ENCODE measurements at regions not wholly inside any gene's neighbourhood (a gene's known extent, or its start where the extent isn't known, plus 50 kb on each side); places are given as distances from the start of the nearest gene placed in this dataset.

DNA sequence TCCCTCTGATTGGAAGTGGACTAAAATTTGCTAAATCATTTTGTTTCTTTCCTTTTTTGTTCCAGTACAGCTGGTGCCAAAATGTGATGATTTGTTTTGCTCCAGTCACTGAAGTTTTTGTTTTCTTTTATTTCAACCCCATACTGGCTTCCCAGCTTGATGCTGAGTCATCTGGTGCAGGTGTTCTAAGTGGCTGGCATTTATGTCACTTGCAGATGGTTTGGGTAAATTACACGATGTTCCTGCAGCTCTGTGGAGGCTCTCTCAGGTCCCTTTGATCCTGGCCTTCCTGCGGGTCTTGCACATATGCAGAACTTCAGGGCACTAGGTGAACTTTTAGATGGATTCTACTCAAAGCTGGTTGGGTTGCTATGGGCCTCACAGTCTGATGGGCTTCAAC is 577.7 kb downstream of the HAO1 start:
- ATAC-seq (no peak), FAIRE-seq (no peak), DNase-seq (ENCODE audit: low read depth in 1 of 2, low spot score in 1 of 2) (no peak)
- no peak for TF ChIP-seq CHD2 (IDR thresholded peaks at IDR 0.05; ENCODE audit: low read length, partially characterized antibody)
- TF ChIP-seq ZFP36 (IDR thresholded peaks at IDR 0.05; ENCODE audit: borderline replicate concordance, partially characterized antibody): no peak
- TF ChIP-seq HEYL (CRISPR knock-in tag; IDR thresholded peaks at IDR 0.05): no peak
- no peak for TF ChIP-seq POLR2AphosphoS2 (conservative IDR thresholded peaks at IDR 0.05; ENCODE audit: low read length)
- TF ChIP-seq ZNF302 (CRISPR knock-in tag; IDR thresholded peaks at IDR 0.05): no peak
- no peak for TF ChIP-seq NFE2L2 (conservative IDR thresholded peaks at IDR 0.05; ENCODE audit: low read length)
- TF ChIP-seq JUNB (IDR thresholded peaks at IDR 0.05): no peak
- no peak for TF ChIP-seq BHLHE40 (IDR thresholded peaks at IDR 0.05; ENCODE audit: low read depth, low read length)
- TF ChIP-seq, protein P1, sequence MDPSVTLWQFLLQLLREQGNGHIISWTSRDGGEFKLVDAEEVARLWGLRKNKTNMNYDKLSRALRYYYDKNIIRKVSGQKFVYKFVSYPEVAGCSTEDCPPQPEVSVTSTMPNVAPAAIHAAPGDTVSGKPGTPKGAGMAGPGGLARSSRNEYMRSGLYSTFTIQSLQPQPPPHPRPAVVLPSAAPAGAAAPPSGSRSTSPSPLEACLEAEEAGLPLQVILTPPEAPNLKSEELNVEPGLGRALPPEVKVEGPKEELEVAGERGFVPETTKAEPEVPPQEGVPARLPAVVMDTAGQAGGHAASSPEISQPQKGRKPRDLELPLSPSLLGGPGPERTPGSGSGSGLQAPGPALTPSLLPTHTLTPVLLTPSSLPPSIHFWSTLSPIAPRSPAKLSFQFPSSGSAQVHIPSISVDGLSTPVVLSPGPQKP (IDR thresholded peaks at IDR 0.05; ENCODE audit: low read depth, low read length): no peak
- TF ChIP-seq, protein P2, sequence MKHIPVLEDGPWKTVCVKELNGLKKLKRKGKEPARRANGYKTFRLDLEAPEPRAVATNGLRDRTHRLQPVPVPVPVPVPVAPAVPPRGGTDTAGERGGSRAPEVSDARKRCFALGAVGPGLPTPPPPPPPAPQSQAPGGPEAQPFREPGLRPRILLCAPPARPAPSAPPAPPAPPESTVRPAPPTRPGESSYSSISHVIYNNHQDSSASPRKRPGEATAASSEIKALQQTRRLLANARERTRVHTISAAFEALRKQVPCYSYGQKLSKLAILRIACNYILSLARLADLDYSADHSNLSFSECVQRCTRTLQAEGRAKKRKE (CRISPR knock-in tag; IDR thresholded peaks at IDR 0.05; ENCODE audit: low read depth): no peak
- no peak for TF ChIP-seq SMC3 (IDR thresholded peaks at IDR 0.05)
- no peak for TF ChIP-seq HOXB5 (CRISPR knock-in tag; IDR thresholded peaks at IDR 0.05)
- TF ChIP-seq FOXS1 (CRISPR knock-in tag; IDR thresholded peaks at IDR 0.05): no peak
- TF ChIP-seq, protein P3, sequence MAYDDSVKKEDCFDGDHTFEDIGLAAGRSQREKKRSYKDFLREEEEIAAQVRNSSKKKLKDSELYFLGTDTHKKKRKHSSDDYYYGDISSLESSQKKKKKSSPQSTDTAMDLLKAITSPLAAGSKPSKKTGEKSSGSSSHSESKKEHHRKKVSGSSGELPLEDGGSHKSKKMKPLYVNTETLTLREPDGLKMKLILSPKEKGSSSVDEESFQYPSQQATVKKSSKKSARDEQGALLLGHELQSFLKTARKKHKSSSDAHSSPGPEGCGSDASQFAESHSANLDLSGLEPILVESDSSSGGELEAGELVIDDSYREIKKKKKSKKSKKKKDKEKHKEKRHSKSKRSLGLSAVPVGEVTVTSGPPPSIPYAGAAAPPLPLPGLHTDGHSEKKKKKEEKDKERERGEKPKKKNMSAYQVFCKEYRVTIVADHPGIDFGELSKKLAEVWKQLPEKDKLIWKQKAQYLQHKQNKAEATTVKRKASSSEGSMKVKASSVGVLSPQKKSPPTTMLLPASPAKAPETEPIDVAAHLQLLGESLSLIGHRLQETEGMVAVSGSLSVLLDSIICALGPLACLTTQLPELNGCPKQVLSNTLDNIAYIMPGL (CRISPR knock-in tag; IDR thresholded peaks at IDR 0.05; ENCODE audit: borderline replicate concordance): no peak
- CTCF ChIA-PET: no interaction called here
- 0 out of 3 replicates have a peak, but pooled peaks cover 6% of the 10 kb centered on the region for H3K9me3 ChIP-seq
- no peak overlapping the region for H3K27ac ChIP-seq
- H3K4me1 ChIP-seq: no peaks in the 10 kb centered on the region
- no peak overlapping the region for H3K4me3 ChIP-seq
- no peak overlapping the region for H3K4me2 ChIP-seq
- WGBS (ENCODE audit: missing lambda C conversion rate): 0% methylated on average over 2 of the region's 2 CpGs
- POLR2A ChIA-PET: no interaction called here

DNA sequence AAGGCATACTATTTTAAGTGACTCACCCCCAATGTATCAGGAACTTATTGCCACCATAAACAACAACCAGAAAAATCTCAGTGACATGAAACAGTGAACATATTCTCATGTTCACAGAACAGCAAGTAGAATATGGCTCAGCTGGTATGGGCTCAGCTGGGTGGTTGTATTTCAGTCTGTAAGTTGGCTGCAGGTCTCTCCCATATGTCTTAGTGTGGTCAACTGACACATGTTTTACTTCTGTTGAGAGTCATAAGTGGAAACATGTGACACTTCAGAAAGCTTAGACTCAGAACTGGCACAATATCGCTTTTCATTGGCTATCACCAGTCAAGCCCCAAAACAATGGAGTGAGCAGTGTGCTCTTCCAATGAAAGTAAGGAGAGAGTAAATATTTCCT is 574.1 kb downstream of the HAO1 start:
- Histone ChIP-seq H3K27ac (no peak overlapping the region), H3K4me1 (no peaks in the 10 kb centered on the region), H3K4me2 (no peak overlapping the region), H3K4me3 (no peak overlapping the region), H3K9me3 (0 out of 3 replicates have a peak, but pooled peaks cover 6% of the 10 kb centered on the region)
- 4% methylated on average over 1 of the region's 1 CpG for WGBS (ENCODE audit: missing lambda C conversion rate)
- no peak for TF ChIP-seq MAZ (IDR thresholded peaks at IDR 0.05; ENCODE audit: borderline replicate concordance, low read depth, low read length)
- no peak for TF ChIP-seq RCOR1 (IDR thresholded peaks at IDR 0.05; ENCODE audit: low read depth, low read length)
- no peak for TF ChIP-seq EHF (CRISPR knock-in tag; IDR thresholded peaks at IDR 0.05)
- TF ChIP-seq RAD21 (conservative IDR thresholded peaks at IDR 0.05 in 1 of 2, IDR thresholded peaks at IDR 0.05 in 1 of 2): no peak
- TF ChIP-seq ZSCAN20 (CRISPR knock-in tag; IDR thresholded peaks at IDR 0.05): no peak
- TF ChIP-seq CBX2 (IDR thresholded peaks at IDR 0.05; ENCODE audit: borderline replicate concordance, low read depth): no peak
- POLR2A ChIA-PET: no interaction called here
- CTCF ChIA-PET: interaction anchor here (0.7 kb wide), 1 partner anchor 31 kb away, joined by 3 read pairs; no protein-coding TSS in a partner anchor
- ATAC-seq (no peak), FAIRE-seq (no peak), DNase-seq (ENCODE audit: low read depth in 1 of 2, low spot score in 1 of 2) (no peak)

DNA sequence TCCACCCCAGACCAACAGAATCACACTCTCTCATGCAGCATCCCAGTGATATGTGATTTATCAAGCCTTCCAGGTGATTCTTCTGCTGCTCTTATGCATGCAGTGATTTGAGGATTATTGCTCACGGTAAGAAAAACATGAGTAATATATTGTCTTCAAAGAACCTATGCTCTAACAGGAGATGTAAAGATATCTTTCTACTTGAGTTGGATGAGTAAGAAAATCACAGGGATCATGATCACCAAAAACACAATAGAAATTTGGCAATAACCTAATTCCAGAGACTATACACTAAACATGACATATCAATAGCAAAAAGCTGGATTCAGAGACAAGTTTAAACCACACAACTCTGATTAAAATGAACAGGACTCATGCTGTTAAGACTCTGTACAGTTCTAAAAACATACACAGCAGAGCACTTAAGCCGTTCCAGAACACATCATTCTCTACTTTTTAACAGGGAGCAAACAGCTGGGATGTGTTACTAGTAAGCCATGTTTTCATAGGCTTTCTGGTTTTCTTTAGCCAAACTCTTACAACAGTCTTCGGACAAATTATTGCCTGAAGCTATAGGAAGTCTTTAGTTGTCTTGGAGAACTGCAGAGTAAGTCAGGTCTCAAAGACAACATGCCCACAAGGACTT is 568.6 kb downstream of the HAO1 start:
- WGBS (ENCODE audit: missing lambda C conversion rate): 7% methylated on average over 3 of the region's 3 CpGs
- no peak for ATAC-seq
- DNase-seq (ENCODE audit: low read depth in 1 of 2, low spot score in 1 of 2): no peak
- no peaks in the 10 kb centered on the region for H3K9me3 ChIP-seq
- no peak overlapping the region for H3K4me3 ChIP-seq
- no peak for FAIRE-seq
- no peak overlapping the region for H3K27ac ChIP-seq
- no peak overlapping the region for H3K4me2 ChIP-seq
- CTCF ChIA-PET: no interaction called here
- H3K4me1 ChIP-seq: no peaks in the 10 kb centered on the region
- POLR2A ChIA-PET: no interaction called here
- TF ChIP-seq, protein P4, sequence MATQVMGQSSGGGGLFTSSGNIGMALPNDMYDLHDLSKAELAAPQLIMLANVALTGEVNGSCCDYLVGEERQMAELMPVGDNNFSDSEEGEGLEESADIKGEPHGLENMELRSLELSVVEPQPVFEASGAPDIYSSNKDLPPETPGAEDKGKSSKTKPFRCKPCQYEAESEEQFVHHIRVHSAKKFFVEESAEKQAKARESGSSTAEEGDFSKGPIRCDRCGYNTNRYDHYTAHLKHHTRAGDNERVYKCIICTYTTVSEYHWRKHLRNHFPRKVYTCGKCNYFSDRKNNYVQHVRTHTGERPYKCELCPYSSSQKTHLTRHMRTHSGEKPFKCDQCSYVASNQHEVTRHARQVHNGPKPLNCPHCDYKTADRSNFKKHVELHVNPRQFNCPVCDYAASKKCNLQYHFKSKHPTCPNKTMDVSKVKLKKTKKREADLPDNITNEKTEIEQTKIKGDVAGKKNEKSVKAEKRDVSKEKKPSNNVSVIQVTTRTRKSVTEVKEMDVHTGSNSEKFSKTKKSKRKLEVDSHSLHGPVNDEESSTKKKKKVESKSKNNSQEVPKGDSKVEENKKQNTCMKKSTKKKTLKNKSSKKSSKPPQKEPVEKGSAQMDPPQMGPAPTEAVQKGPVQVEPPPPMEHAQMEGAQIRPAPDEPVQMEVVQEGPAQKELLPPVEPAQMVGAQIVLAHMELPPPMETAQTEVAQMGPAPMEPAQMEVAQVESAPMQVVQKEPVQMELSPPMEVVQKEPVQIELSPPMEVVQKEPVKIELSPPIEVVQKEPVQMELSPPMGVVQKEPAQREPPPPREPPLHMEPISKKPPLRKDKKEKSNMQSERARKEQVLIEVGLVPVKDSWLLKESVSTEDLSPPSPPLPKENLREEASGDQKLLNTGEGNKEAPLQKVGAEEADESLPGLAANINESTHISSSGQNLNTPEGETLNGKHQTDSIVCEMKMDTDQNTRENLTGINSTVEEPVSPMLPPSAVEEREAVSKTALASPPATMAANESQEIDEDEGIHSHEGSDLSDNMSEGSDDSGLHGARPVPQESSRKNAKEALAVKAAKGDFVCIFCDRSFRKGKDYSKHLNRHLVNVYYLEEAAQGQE (IDR thresholded peaks at IDR 0.05): no peak
- TF ChIP-seq JUNB (IDR thresholded peaks at IDR 0.05): no peak
- TF ChIP-seq, protein P5, sequence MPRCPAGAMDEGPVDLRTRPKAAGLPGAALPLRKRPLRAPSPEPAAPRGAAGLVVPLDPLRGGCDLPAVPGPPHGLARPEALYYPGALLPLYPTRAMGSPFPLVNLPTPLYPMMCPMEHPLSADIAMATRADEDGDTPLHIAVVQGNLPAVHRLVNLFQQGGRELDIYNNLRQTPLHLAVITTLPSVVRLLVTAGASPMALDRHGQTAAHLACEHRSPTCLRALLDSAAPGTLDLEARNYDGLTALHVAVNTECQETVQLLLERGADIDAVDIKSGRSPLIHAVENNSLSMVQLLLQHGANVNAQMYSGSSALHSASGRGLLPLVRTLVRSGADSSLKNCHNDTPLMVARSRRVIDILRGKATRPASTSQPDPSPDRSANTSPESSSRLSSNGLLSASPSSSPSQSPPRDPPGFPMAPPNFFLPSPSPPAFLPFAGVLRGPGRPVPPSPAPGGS (IDR thresholded peaks at IDR 0.05): no peak
- TF ChIP-seq, protein P6, sequence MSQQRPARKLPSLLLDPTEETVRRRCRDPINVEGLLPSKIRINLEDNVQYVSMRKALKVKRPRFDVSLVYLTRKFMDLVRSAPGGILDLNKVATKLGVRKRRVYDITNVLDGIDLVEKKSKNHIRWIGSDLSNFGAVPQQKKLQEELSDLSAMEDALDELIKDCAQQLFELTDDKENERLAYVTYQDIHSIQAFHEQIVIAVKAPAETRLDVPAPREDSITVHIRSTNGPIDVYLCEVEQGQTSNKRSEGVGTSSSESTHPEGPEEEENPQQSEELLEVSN (IDR thresholded peaks at IDR 0.05; ENCODE audit: borderline replicate concordance, low read depth): no peak

Measured in A549 (cell line).